Prostate gland (tissue), 2 donors: ENCODE measurements at regions not wholly inside any gene's neighbourhood (a gene's known extent, or its start where the extent isn't known, plus 50 kb on each side); places are given as distances from the start of the nearest gene placed in this dataset.

Source experiments
- CTCF ChIP-seq, 4 experiments: fragments of 200-600 bp in 2 of 4; fragments of 450-650 bp in 2 of 4; sonication (generic) in 2 of 4; IDR thresholded peaks; 1 replicate in 3 of 4; 2 replicates in 1 of 4; pipeline ENCODE4 v1.5.1; 2016 to 2019; ENCODE audit warnings: antibody characterized with exemption in 4 of 4, mild to moderate bottlenecking in 2 of 4, moderate library complexity in 2 of 4
- POLR2A ChIP-seq: fragments of 450-650 bp; IDR thresholded peaks from one replicate; pipeline ENCODE4 v1.6.1; 2016; ENCODE audit warnings: antibody characterized with exemption, mild to moderate bottlenecking

- TF ChIP-seq CTCF (IDR thresholded peaks at IDR 0.05) (no peak), POLR2A (no peak)
These were observed 74.6 kb downstream of the FOXD1 start for GRCh38 chr5:73373814-73374510.
